OCI-LY7 (cell line): ENCODE measurements at regions not wholly inside any gene's neighbourhood (a gene's known extent, or its start where the extent isn't known, plus 50 kb on each side); places are given as distances from the start of the nearest gene placed in this dataset.
"Not testable (repeated sequence)": the region's sequence is repeated elsewhere in the genome, so short reads cannot be mapped to it uniquely, and the experiment has no call there.

Experiments used
- BruUV-seq: library from RNA; stranded (reverse); fragments of 400-500 nt; replicated peaks from 2 replicates; lab custom pipeline; 2021; lab: Mats Ljungman, UMichigan
- CTCF ChIA-PET: fragments of 300-600 bp; sonication (Branson Sonifier 250); formaldehyde crosslinking; loops from one replicate; lab custom pipeline; 2022; ENCODE audit warnings: antibody characterized with exemption; ENCODE audit not compliant: unreplicated experiment; lab: Charles Lee
- POLR2A ChIA-PET: fragments of 300-600 bp; sonication (Branson Sonifier 250); formaldehyde crosslinking; loops from one replicate; lab custom pipeline; 2022; ENCODE audit warnings: antibody characterized with exemption; lab: Charles Lee
- DNase-seq: peaks from one replicate; pipeline ENCODE4 v3.0.0-alpha.2; 2015; ENCODE audit warnings: low spot score
- H2AFZ ChIP-seq: fragments of 200-600 bp; sonication (generic), shearing (Covaris generic); 2 replicates; pipeline ENCODE4 v1.6.1; 2014; ENCODE audit warnings: mild to moderate bottlenecking, antibody characterized with exemption, low read length, moderate library complexity
- H3K27ac ChIP-seq: fragments of 200-600 bp; sonication (generic); 2 replicates; pipeline ENCODE4 v1.5.1; 2014; ENCODE audit warnings: mixed run types, low read depth, mild to moderate bottlenecking, moderate library complexity, low read length, inconsistent platforms; ENCODE audit not compliant: poor library complexity, severe bottlenecking
- H3K36me3 ChIP-seq: fragments of 200-600 bp; sonication (generic); 2 replicates; pipeline ENCODE4 v1.6.1; 2014; ENCODE audit warnings: mild to moderate bottlenecking, antibody characterized with exemption, low read length, moderate library complexity, mixed read lengths; ENCODE audit not compliant: insufficient read depth
- H3K4me1 ChIP-seq: fragments of 200-600 bp; sonication (generic); 2 replicates; pipeline ENCODE4 v1.5.1; 2014; ENCODE audit warnings: mild to moderate bottlenecking, low read length; ENCODE audit not compliant: insufficient read depth, poor library complexity, severe bottlenecking
- H3K4me2 ChIP-seq: fragments of 200-600 bp; sonication (generic); 2 replicates; pipeline ENCODE4 v1.6.1; 2014; ENCODE audit warnings: mild to moderate bottlenecking, low read length
- H3K4me3 ChIP-seq: fragments of 200-600 bp; sonication (generic); 2 replicates; pipeline ENCODE4 v1.5.1; 2014; ENCODE audit warnings: mild to moderate bottlenecking, low read depth, low read length; ENCODE audit not compliant: poor library complexity, severe bottlenecking
- H3K79me2 ChIP-seq: fragments of 200-600 bp; sonication (generic); 2 replicates; pipeline ENCODE4 v1.6.1; 2016; ENCODE audit warnings: low read depth, mild to moderate bottlenecking, low read length, moderate library complexity, mixed read lengths; ENCODE audit not compliant: insufficient read depth
- H3K9me2 ChIP-seq: fragments of 200-600 bp; sonication (generic); 2 replicates; pipeline ENCODE4 v1.6.1; 2016; ENCODE audit warnings: mild to moderate bottlenecking, low read length, mixed read lengths; ENCODE audit not compliant: insufficient read depth
- H3K9me3 ChIP-seq: fragments of 200-600 bp; sonication (generic); 2 replicates; pipeline ENCODE4 v1.6.1; 2014; ENCODE audit warnings: mild to moderate bottlenecking, mixed run types, low read length, mixed read lengths
- H4K20me1 ChIP-seq: fragments of 200-600 bp; sonication (generic); 2 replicates; pipeline ENCODE4 v1.6.1; 2014; ENCODE audit warnings: mild to moderate bottlenecking, antibody characterized with exemption, low read length, moderate library complexity, mixed read lengths; ENCODE audit not compliant: insufficient read depth
- CTCF ChIP-seq: fragments of 200-600 bp; sonication (generic); conservative IDR thresholded peaks from 2 replicates; pipeline ENCODE4 v1.5.1; 2014; ENCODE audit warnings: mild to moderate bottlenecking, antibody characterized with exemption, low read length, moderate library complexity, mixed read lengths
- EZH2phosphoT487 ChIP-seq: fragments of 200-600 bp; sonication (generic); IDR thresholded peaks from 2 replicates; pipeline ENCODE4 v1.6.1; 2018; ENCODE audit warnings: low read depth, borderline replicate concordance, mild to moderate bottlenecking, mixed run types, antibody characterized with exemption, low read length, moderate library complexity, mixed read lengths
- intact Hi-C: fragments of 100-400 bp; cut with micrococcal nuclease; formaldehyde crosslinking; loops from one replicate; pipeline ENCODE4 v1.10.0; 2022; ENCODE audit not compliant: unreplicated experiment

- no peak overlapping the region for H3K4me2 ChIP-seq
- POLR2A ChIA-PET = no interaction called here
- no peak overlapping the region for H2AFZ ChIP-seq
- H3K4me1 ChIP-seq = no peaks in the 10 kb centered on the region
- BruUV-seq = no TSS peak
- no peak overlapping the region for H3K4me3 ChIP-seq
- H3K79me2 ChIP-seq = no peaks in the 10 kb centered on the region
- H3K36me3 ChIP-seq = no peaks in the 10 kb centered on the region
- no peaks in the 10 kb centered on the region for H3K9me3 ChIP-seq
- no peaks in the 10 kb centered on the region for H4K20me1 ChIP-seq
- no peaks in the 10 kb centered on the region for H3K9me2 ChIP-seq
- intact Hi-C loops = no loop called here
- H3K27ac ChIP-seq = no peak overlapping the region
- no peak for DNase-seq
- no peak for TF ChIP-seq CTCF
- no peak for TF ChIP-seq EZH2phosphoT487
- CTCF ChIA-PET = no interaction called here
These were observed 365.4 kb downstream of the VRK1 start for GRCh38 chr14:97162621-97163020.

GRCh38 chr14:97164021-97164420 is 366.8 kb downstream of the VRK1 start:
- Histone ChIP-seq H3K9me3 (no peaks in the 10 kb centered on the region), H3K4me1 (no peaks in the 10 kb centered on the region), H3K9me2 (no peaks in the 10 kb centered on the region), H2AFZ (no peak overlapping the region), H3K36me3 (no peaks in the 10 kb centered on the region), H4K20me1 (no peaks in the 10 kb centered on the region), H3K4me2 (no peak overlapping the region), H3K79me2 (no peaks in the 10 kb centered on the region), H3K4me3 (no peak overlapping the region), H3K27ac (no peak overlapping the region)
- ChIA-PET POLR2A (no interaction called here), CTCF (no interaction called here)
- no peak for DNase-seq
- TF ChIP-seq CTCF = no peak
- TF ChIP-seq EZH2phosphoT487 = no peak
- intact Hi-C loops = no loop called here
- BruUV-seq = no TSS peak

- no peak overlapping the region for H2AFZ ChIP-seq
- H4K20me1 ChIP-seq = no peaks in the 10 kb centered on the region
- no peak overlapping the region for H3K4me2 ChIP-seq
- CTCF ChIA-PET = no interaction called here
- no peaks in the 10 kb centered on the region for H3K4me1 ChIP-seq
- no peaks in the 10 kb centered on the region for H3K36me3 ChIP-seq
- no peak for DNase-seq
- no peak overlapping the region for H3K4me3 ChIP-seq
- no peaks in the 10 kb centered on the region for H3K9me3 ChIP-seq
- no peak for TF ChIP-seq EZH2phosphoT487
- TF ChIP-seq CTCF = no peak
- POLR2A ChIA-PET = no interaction called here
- H3K79me2 ChIP-seq = no peaks in the 10 kb centered on the region
- no TSS peak for BruUV-seq
- intact Hi-C loops = no loop called here
- H3K9me2 ChIP-seq = no peaks in the 10 kb centered on the region
- no peak overlapping the region for H3K27ac ChIP-seq
These were observed 369.3 kb downstream of the VRK1 start for GRCh38 chr14:97166497-97166896.

GRCh38 chr14:97167577-97167976 is 370.4 kb downstream of the VRK1 start:
- H3K79me2 ChIP-seq, CTCF ChIA-PET, H4K20me1 ChIP-seq, BruUV-seq, H3K36me3 ChIP-seq, intact Hi-C loops, H3K9me2 ChIP-seq, POLR2A ChIA-PET, DNase-seq, H3K4me1 ChIP-seq, H3K4me3 ChIP-seq, H3K4me2 ChIP-seq, H3K9me3 ChIP-seq, H3K27ac ChIP-seq, H2AFZ ChIP-seq: not testable (repeated sequence)
